IMR-90 (cell line): ENCODE measurements at regions not wholly inside any gene's neighbourhood (a gene's known extent, or its start where the extent isn't known, plus 50 kb on each side); places are given as distances from the start of the nearest gene placed in this dataset.

Source experiments
- BHLHE40 ChIP-seq: fragments of 150-350 bp; IDR thresholded peaks from 2 replicates; pipeline ENCODE4 v1.6.1; 2016; ENCODE audit warnings: mild to moderate bottlenecking, low read depth, low read length
- CEBPB ChIP-seq: IDR thresholded peaks from 2 replicates; pipeline ENCODE4 v1.6.1; 2012; ENCODE audit warnings: low read depth, low read length, improper control_type of control experiment
- ELK1 ChIP-seq: fragments of 150-350 bp; IDR thresholded peaks from 2 replicates; pipeline ENCODE4 v1.6.1; 2016; ENCODE audit warnings: low read depth, mild to moderate bottlenecking, low read length, moderate library complexity, borderline replicate concordance
- FOS ChIP-seq: fragments of 150-350 bp; IDR thresholded peaks from 2 replicates; pipeline ENCODE4 v1.6.1; 2016; ENCODE audit warnings: low read depth, low read length
- MAFK ChIP-seq: IDR thresholded peaks from 2 replicates; pipeline ENCODE4 v1.6.1; 2012; ENCODE audit warnings: low read depth, low read length, improper control_type of control experiment
- POLR2A ChIP-seq: IDR thresholded peaks from 2 replicates; pipeline ENCODE4 v1.6.1; 2012; ENCODE audit warnings: mild to moderate bottlenecking, low read depth, low read length
- RAD21 ChIP-seq: IDR thresholded peaks from 2 replicates; pipeline ENCODE4 v1.6.1; 2012; ENCODE audit warnings: low read length, improper control_type of control experiment
- RCOR1 ChIP-seq: IDR thresholded peaks from 2 replicates; pipeline ENCODE4 v1.6.1; 2012; ENCODE audit warnings: mild to moderate bottlenecking, low read length, improper control_type of control experiment; ENCODE audit not compliant: insufficient replicate concordance
- RFX5 ChIP-seq: IDR thresholded peaks from 2 replicates; pipeline ENCODE4 v1.8.0; 2012; ENCODE audit warnings: low read depth, mild to moderate bottlenecking, low read length, moderate library complexity
- SMC3 ChIP-seq: fragments of 150-350 bp; IDR thresholded peaks from 2 replicates; pipeline ENCODE4 v1.6.1; 2016; ENCODE audit warnings: low read depth, mild to moderate bottlenecking, antibody characterized with exemption, low read length, moderate library complexity
- TF ChIP-seq, protein P1 (sequence below): conservative IDR thresholded peaks from 2 replicates; pipeline ENCODE4 v1.5.1; 2012; ENCODE audit warnings: mild to moderate bottlenecking, low read depth, low read length, improper control_type of control experiment

DNA sequence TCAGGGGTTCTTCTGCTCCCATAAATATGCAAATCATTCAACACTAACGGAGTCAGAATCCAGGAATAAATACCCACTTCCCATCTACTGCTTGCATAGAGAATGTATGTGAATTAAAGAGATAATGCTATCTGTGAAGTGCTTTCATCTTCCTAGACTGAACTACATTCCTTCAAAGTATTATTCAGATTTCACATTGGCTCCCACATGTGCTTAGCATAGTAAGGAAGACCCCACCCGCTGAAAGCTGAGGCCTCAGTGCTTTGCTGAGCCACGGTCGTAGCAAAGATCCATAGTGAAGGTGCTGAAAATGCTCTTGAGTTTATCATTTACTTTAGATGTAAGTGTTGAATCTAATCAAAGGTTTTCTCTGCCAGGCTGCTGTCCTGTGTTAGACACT is 97.0 kb upstream of the SPACA1 start:
- TF ChIP-seq SMC3 (no peak), RFX5 (no peak), FOS (no peak), POLR2A (no peak), RAD21 (no peak), CEBPB (no peak), RCOR1 (no peak), ELK1 (no peak), BHLHE40 (no peak), MAFK (no peak)
- TF ChIP-seq, protein P1, sequence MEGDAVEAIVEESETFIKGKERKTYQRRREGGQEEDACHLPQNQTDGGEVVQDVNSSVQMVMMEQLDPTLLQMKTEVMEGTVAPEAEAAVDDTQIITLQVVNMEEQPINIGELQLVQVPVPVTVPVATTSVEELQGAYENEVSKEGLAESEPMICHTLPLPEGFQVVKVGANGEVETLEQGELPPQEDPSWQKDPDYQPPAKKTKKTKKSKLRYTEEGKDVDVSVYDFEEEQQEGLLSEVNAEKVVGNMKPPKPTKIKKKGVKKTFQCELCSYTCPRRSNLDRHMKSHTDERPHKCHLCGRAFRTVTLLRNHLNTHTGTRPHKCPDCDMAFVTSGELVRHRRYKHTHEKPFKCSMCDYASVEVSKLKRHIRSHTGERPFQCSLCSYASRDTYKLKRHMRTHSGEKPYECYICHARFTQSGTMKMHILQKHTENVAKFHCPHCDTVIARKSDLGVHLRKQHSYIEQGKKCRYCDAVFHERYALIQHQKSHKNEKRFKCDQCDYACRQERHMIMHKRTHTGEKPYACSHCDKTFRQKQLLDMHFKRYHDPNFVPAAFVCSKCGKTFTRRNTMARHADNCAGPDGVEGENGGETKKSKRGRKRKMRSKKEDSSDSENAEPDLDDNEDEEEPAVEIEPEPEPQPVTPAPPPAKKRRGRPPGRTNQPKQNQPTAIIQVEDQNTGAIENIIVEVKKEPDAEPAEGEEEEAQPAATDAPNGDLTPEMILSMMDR, result no peak
